Neural cell (in vitro differentiated cells): ENCODE measurements at regions not wholly inside any gene's neighbourhood (a gene's known extent, or its start where the extent isn't known, plus 50 kb on each side); places are given as distances from the start of the nearest gene placed in this dataset.

ENCODE experiments used
- H2AFZ ChIP-seq: fragments of 200-600, 300-800 bp; sonication (generic), shearing (Covaris generic); 2 replicates; pipeline ENCODE4 v1.6.0; 2014; ENCODE audit warnings: low read depth, mild to moderate bottlenecking, antibody characterized with exemption, low read length, moderate library complexity
- H3F3A ChIP-seq: fragments of 200-600 bp; shearing (Covaris generic); 2 replicates; pipeline ENCODE4 v1.6.1; 2016; ENCODE audit warnings: mild to moderate bottlenecking, moderate library complexity, mixed read lengths, antibody characterized with exemption, low read length; ENCODE audit not compliant: insufficient read depth, poor library complexity, severe bottlenecking
- H3K27ac ChIP-seq: fragments of 200-600, 300-800 bp; sonication (generic), shearing (Covaris generic); 2 replicates; pipeline ENCODE4 v1.5.1; 2014; ENCODE audit warnings: mild to moderate bottlenecking, low read length, moderate library complexity
- H3K27me3 ChIP-seq: fragments of 300-800, 200-600 bp; sonication (generic), shearing (Covaris generic); 2 replicates; pipeline ENCODE4 v1.6.0; 2014; ENCODE audit warnings: mild to moderate bottlenecking, low read depth, low read length, moderate library complexity; ENCODE audit not compliant: insufficient read depth
- H3K36me3 ChIP-seq: fragments of 300-800, 200-600 bp; sonication (generic), shearing (Covaris generic); 2 replicates; pipeline ENCODE4 v1.5.1; 2014; ENCODE audit warnings: mild to moderate bottlenecking, antibody characterized with exemption, low read length, moderate library complexity; ENCODE audit not compliant: insufficient read depth
- H3K4me2 ChIP-seq: fragments of 300-800, 200-600 bp; sonication (generic), shearing (Covaris generic); 2 replicates; pipeline ENCODE4 v1.6.0; 2014; ENCODE audit warnings: mild to moderate bottlenecking, low read length
- H3K4me3 ChIP-seq: fragments of 300-800, 200-600 bp; sonication (generic), shearing (Covaris generic); 2 replicates; pipeline ENCODE4 v1.5.1; 2014; ENCODE audit warnings: mild to moderate bottlenecking, low read length, moderate library complexity
- H3K79me2 ChIP-seq: fragments of 200-600 bp; shearing (Covaris generic); replicated peaks from 2 replicates; pipeline ENCODE4 v1.6.0; 2014; ENCODE audit warnings: mild to moderate bottlenecking, low read length, moderate library complexity; ENCODE audit not compliant: insufficient read depth
- H3K9ac ChIP-seq: fragments of 300-800, 200-600 bp; sonication (generic), shearing (Covaris generic); 2 replicates; pipeline ENCODE4 v1.6.1; 2016; ENCODE audit warnings: mild to moderate bottlenecking, low read length, mixed read lengths
- H3K9me2 ChIP-seq: fragments of 200-600 bp; shearing (Covaris generic); 2 replicates; pipeline ENCODE4 v1.6.1; 2016; ENCODE audit warnings: mild to moderate bottlenecking, low read length, mixed read lengths; ENCODE audit not compliant: insufficient read depth
- H3K9me3 ChIP-seq: fragments of 200-600, 300-800 bp; sonication (generic), shearing (Covaris generic); 2 replicates; pipeline ENCODE4 v1.6.1; 2016; ENCODE audit warnings: mild to moderate bottlenecking, mixed run types, low read length, moderate library complexity, mixed read lengths
- H4K20me1 ChIP-seq: fragments of 200-600 bp; shearing (Covaris generic); 2 replicates; pipeline ENCODE4 v1.6.1; 2016; ENCODE audit warnings: mild to moderate bottlenecking, mixed run types; ENCODE audit not compliant: insufficient read depth
- CTCF ChIP-seq: fragments of 450-650 bp; IDR thresholded peaks from 2 replicates; pipeline ENCODE4 v1.5.1; 2014; ENCODE audit warnings: antibody characterized with exemption, mild to moderate bottlenecking, moderate library complexity; ENCODE audit not compliant: poor library complexity, severe bottlenecking
- EP300 ChIP-seq: fragments of 450-650 bp; conservative IDR thresholded peaks from 2 replicates; pipeline ENCODE4 v1.6.1; 2014; ENCODE audit warnings: antibody characterized with exemption, mild to moderate bottlenecking, moderate library complexity; ENCODE audit not compliant: poor library complexity, severe bottlenecking
- EZH2 ChIP-seq: fragments of 200-600, 300-800 bp; shearing (Covaris generic), sonication (generic); IDR thresholded peaks from 2 replicates; pipeline ENCODE4 v1.6.1; 2014; ENCODE audit warnings: antibody characterized with exemption, low read length, borderline replicate concordance, mild to moderate bottlenecking; ENCODE audit not compliant: insufficient read depth, poor library complexity, severe bottlenecking
- MXI1 ChIP-seq: fragments of 450-650 bp; conservative IDR thresholded peaks from 2 replicates; pipeline ENCODE4 v1.6.1; 2014; ENCODE audit warnings: antibody characterized with exemption, mild to moderate bottlenecking; ENCODE audit not compliant: poor library complexity, severe bottlenecking
- POLR2AphosphoS5 ChIP-seq: IDR thresholded peaks from 2 replicates; pipeline ENCODE4 v1.6.1; 2012
- RAD21 ChIP-seq: fragments of 450-650 bp; conservative IDR thresholded peaks from 2 replicates; pipeline ENCODE4 v1.6.1; 2014; ENCODE audit warnings: antibody characterized with exemption, mild to moderate bottlenecking, moderate library complexity
- REST ChIP-seq: IDR thresholded peaks from 2 replicates; pipeline ENCODE4 v1.6.1; 2012; ENCODE audit warnings: borderline replicate concordance
- SMC3 ChIP-seq: fragments of 450-650 bp; conservative IDR thresholded peaks from 2 replicates; pipeline ENCODE4 v1.6.1; 2014; ENCODE audit warnings: antibody characterized with exemption, mild to moderate bottlenecking, moderate library complexity; ENCODE audit not compliant: poor library complexity
- TAF1 ChIP-seq: IDR thresholded peaks from 2 replicates; pipeline ENCODE4 v1.6.1; 2012; ENCODE audit warnings: low read depth

- H4K20me1 ChIP-seq, result no peaks in the 10 kb centered on the region
- H3K4me2 ChIP-seq, result no peak overlapping the region
- H3K9me3 ChIP-seq, result no peaks in the 10 kb centered on the region
- H3K4me3 ChIP-seq, result no peak overlapping the region
- no peak overlapping the region for H2AFZ ChIP-seq
- H3K36me3 ChIP-seq, result no peaks in the 10 kb centered on the region
- TF ChIP-seq EZH2 (no peak), MXI1 (no peak)
- no peak overlapping the region for H3K27ac ChIP-seq
- no peak overlapping the region for H3K9ac ChIP-seq
- H3F3A ChIP-seq, result no peaks in the 10 kb centered on the region
- H3K9me2 ChIP-seq, result no peaks in the 10 kb centered on the region
- no peaks in the 10 kb centered on the region for H3K79me2 ChIP-seq
- no peaks in the 10 kb centered on the region for H3K27me3 ChIP-seq
These were observed 154.8 kb downstream of the PALM2AKAP2 start for GRCh38 chr9:109934857-109935215.

GRCh38 chr9:109935406-109936087 lies 155.5 kb downstream of the PALM2AKAP2 start:
- Histone ChIP-seq H3K9ac (no peak overlapping the region), H3F3A (no peaks in the 10 kb centered on the region), H3K79me2 (no peaks in the 10 kb centered on the region), H3K4me3 (no peak overlapping the region), H2AFZ (no peak overlapping the region), H3K36me3 (no peaks in the 10 kb centered on the region), H3K9me3 (no peaks in the 10 kb centered on the region), H3K27ac (no peak overlapping the region), H3K9me2 (no peaks in the 10 kb centered on the region), H4K20me1 (no peaks in the 10 kb centered on the region), H3K27me3 (no peaks in the 10 kb centered on the region), H3K4me2 (no peak overlapping the region)
- no peak for TF ChIP-seq REST
- TF ChIP-seq EP300, result no peak
- TF ChIP-seq CTCF, result no peak
- TF ChIP-seq EZH2, result no peak
- no peak for TF ChIP-seq POLR2AphosphoS5
- no peak for TF ChIP-seq RAD21
- no peak for TF ChIP-seq TAF1

GRCh38 chr9:109937861-109938453 lies 158.0 kb downstream of the PALM2AKAP2 start:
- TF ChIP-seq RAD21 (no peak), REST (no peak), MXI1 (no peak), POLR2AphosphoS5 (no peak), CTCF (no peak), TAF1 (no peak), EZH2 (no peak), SMC3 (no peak), EP300 (no peak)
- Histone ChIP-seq H3K9me2 (no peaks in the 10 kb centered on the region), H3K9me3 (no peaks in the 10 kb centered on the region), H4K20me1 (no peaks in the 10 kb centered on the region), H3K9ac (no peak overlapping the region), H3K4me2 (no peak overlapping the region), H3F3A (no peaks in the 10 kb centered on the region), H3K4me3 (no peak overlapping the region), H2AFZ (no peak overlapping the region), H3K27ac (no peak overlapping the region), H3K27me3 (no peaks in the 10 kb centered on the region), H3K79me2 (no peaks in the 10 kb centered on the region), H3K36me3 (no peaks in the 10 kb centered on the region)
